ENCODE measurements at regions not wholly inside any gene's neighbourhood (a gene's known extent, or its start where the extent isn't known, plus 50 kb on each side); places are given as distances from the start of the nearest gene placed in this dataset.

GRCh38 chr20:12936524-12936923 is 72.2 kb upstream of the SPTLC3 start:
- Mint-ChIP-seq H3K4me1 (no peaks in the 10 kb centered on the region), H3K27ac (no peak overlapping the region), H3K9me3 (no peaks in the 10 kb centered on the region), H3K36me3 (no peaks in the 10 kb centered on the region), H3K27me3 (ENCODE audit: insufficient read depth, low read depth) (no peaks in the 10 kb centered on the region), H3K4me3 (no peak overlapping the region)
- DNase-seq (ENCODE audit: low spot score) = no peak
- TF ChIP-seq EZH2 (IDR thresholded peaks at IDR 0.05) = no peak
- no peak for TF ChIP-seq CTCF (IDR thresholded peaks at IDR 0.05)
- no peak for TF ChIP-seq EZH2phosphoT487 (IDR thresholded peaks at IDR 0.05)
- no peak overlapping the region for H3K27ac ChIP-seq
- H3K4me3 ChIP-seq = no peak overlapping the region
- H3F3A ChIP-seq (ENCODE audit: low read depth) = no peaks in the 10 kb centered on the region
- H2AFZ ChIP-seq (replicated peaks) = no peak overlapping the region
- H4K20me1 ChIP-seq (ENCODE audit: low read depth) = no peaks in the 10 kb centered on the region
- no peaks in the 10 kb centered on the region for H3K4me1 ChIP-seq
- H3K27me3 ChIP-seq = no peaks in the 10 kb centered on the region
- no peak overlapping the region for H3K4me2 ChIP-seq
- no peak overlapping the region for H3K9ac ChIP-seq
- no peaks in the 10 kb centered on the region for H3K9me3 ChIP-seq (ENCODE audit: low read depth)
- H3K79me2 ChIP-seq (ENCODE audit: low read depth) = no peaks in the 10 kb centered on the region
- no peaks in the 10 kb centered on the region for H3K36me3 ChIP-seq

DNA sequence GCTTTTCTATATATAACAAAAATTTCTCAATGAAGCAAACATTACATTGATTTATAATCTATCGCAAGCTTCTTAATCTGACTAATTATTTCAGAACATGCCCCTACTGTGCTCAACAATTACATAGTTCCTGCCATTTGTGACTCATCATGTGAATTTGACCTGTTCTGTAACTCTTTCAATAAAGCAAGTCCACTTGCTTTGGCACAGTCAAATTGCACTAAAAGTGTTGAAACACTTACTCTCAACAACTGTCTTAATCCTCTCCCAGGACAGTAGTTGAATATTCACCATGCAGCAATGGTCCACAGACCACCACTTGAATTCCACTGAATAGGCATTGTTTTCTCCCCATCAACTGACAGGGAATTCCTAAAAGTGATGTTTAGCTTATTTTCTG is 67.7 kb upstream of the SPTLC3 start:
- TF ChIP-seq EZH2 (IDR thresholded peaks at IDR 0.05) = no peak
- no peak for TF ChIP-seq CTCF (IDR thresholded peaks at IDR 0.05)
- no peak for TF ChIP-seq EZH2phosphoT487 (IDR thresholded peaks at IDR 0.05)
- no peaks in the 10 kb centered on the region for H3K4me1 Mint-ChIP-seq
- H3K36me3 Mint-ChIP-seq = no peaks in the 10 kb centered on the region
- no peak overlapping the region for H2AFZ ChIP-seq (replicated peaks)
- H4K20me1 ChIP-seq (ENCODE audit: low read depth) = no peaks in the 10 kb centered on the region
- no peak overlapping the region for H3K4me3 Mint-ChIP-seq
- H3K27ac Mint-ChIP-seq = no peak overlapping the region
- no peak overlapping the region for H3K4me3 ChIP-seq
- no peaks in the 10 kb centered on the region for H3K27me3 ChIP-seq
- H3K36me3 ChIP-seq = no peaks in the 10 kb centered on the region
- no peaks in the 10 kb centered on the region for H3K27me3 Mint-ChIP-seq (ENCODE audit: insufficient read depth, low read depth)
- DNase-seq (ENCODE audit: low spot score) = no peak
- no peaks in the 10 kb centered on the region for H3F3A ChIP-seq (ENCODE audit: low read depth)
- no peak overlapping the region for H3K27ac ChIP-seq
- H3K4me1 ChIP-seq = no peaks in the 10 kb centered on the region
- H3K9ac ChIP-seq = no peak overlapping the region
- H3K4me2 ChIP-seq = no peak overlapping the region
- H3K9me3 Mint-ChIP-seq = no peaks in the 10 kb centered on the region
- no peaks in the 10 kb centered on the region for H3K79me2 ChIP-seq (ENCODE audit: low read depth)
- H3K9me3 ChIP-seq (ENCODE audit: low read depth) = no peaks in the 10 kb centered on the region

DNA sequence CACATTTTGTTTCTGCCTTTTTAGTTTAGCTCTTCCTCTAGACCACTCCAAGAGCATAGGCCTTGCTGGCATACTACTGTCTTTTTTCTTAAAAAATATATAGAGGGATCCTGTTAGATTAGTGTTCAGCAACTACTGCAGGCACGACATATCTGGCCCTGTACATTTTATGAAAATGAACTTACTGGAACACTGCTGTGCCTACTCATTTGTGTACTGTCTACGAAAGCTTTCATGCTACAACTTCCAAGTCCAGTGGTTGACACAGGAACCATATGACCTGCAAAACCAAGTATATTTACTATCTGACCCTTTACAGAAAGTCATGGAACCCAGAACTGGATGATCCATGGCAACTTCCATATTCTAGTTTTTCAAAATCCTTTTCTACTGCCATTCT is 66.6 kb upstream of the SPTLC3 start:
- Histone ChIP-seq H3K27ac (no peak overlapping the region), H3K79me2 (ENCODE audit: low read depth) (no peaks in the 10 kb centered on the region), H4K20me1 (ENCODE audit: low read depth) (no peaks in the 10 kb centered on the region), H3K27me3 (no peaks in the 10 kb centered on the region), H3K4me3 (no peak overlapping the region), H3K4me2 (no peak overlapping the region), H3F3A (ENCODE audit: low read depth) (no peaks in the 10 kb centered on the region), H3K4me1 (no peaks in the 10 kb centered on the region), H2AFZ (replicated peaks) (no peak overlapping the region), H3K36me3 (no peaks in the 10 kb centered on the region), H3K9ac (no peak overlapping the region), H3K9me3 (ENCODE audit: low read depth) (no peaks in the 10 kb centered on the region)
- Mint-ChIP-seq H3K27me3 (ENCODE audit: insufficient read depth, low read depth) (no peaks in the 10 kb centered on the region), H3K27ac (no peak overlapping the region), H3K4me3 (no peak overlapping the region), H3K9me3 (no peaks in the 10 kb centered on the region), H3K4me1 (no peaks in the 10 kb centered on the region), H3K36me3 (no peaks in the 10 kb centered on the region)
- TF ChIP-seq EZH2 (IDR thresholded peaks at IDR 0.05) (no peak), EZH2phosphoT487 (IDR thresholded peaks at IDR 0.05) (no peak), CTCF (IDR thresholded peaks at IDR 0.05) (no peak)
- no peak for DNase-seq (ENCODE audit: low spot score)

GRCh38 chr20:12946789-12947188 is 62.0 kb upstream of the SPTLC3 start:
- Histone ChIP-seq H3F3A (ENCODE audit: low read depth) (no peaks in the 10 kb centered on the region), H3K79me2 (ENCODE audit: low read depth) (no peaks in the 10 kb centered on the region), H3K27me3 (no peaks in the 10 kb centered on the region), H3K4me2 (no peak overlapping the region), H3K9ac (no peak overlapping the region), H3K4me3 (no peak overlapping the region), H2AFZ (replicated peaks) (no peak overlapping the region), H4K20me1 (ENCODE audit: low read depth) (no peaks in the 10 kb centered on the region), H3K4me1 (no peaks in the 10 kb centered on the region), H3K9me3 (ENCODE audit: low read depth) (no peaks in the 10 kb centered on the region), H3K36me3 (no peaks in the 10 kb centered on the region), H3K27ac (no peak overlapping the region)
- no peaks in the 10 kb centered on the region for H3K36me3 Mint-ChIP-seq
- TF ChIP-seq EZH2phosphoT487 (IDR thresholded peaks at IDR 0.05) (no peak), CTCF (IDR thresholded peaks at IDR 0.05) (no peak), EZH2 (IDR thresholded peaks at IDR 0.05) (no peak)
- no peaks in the 10 kb centered on the region for H3K27me3 Mint-ChIP-seq (ENCODE audit: insufficient read depth, low read depth)
- no peak overlapping the region for H3K27ac Mint-ChIP-seq
- no peak for DNase-seq (ENCODE audit: low spot score)
- H3K9me3 Mint-ChIP-seq = no peaks in the 10 kb centered on the region
- H3K4me3 Mint-ChIP-seq = no peak overlapping the region
- no peaks in the 10 kb centered on the region for H3K4me1 Mint-ChIP-seq
